ENCODE measurements at regions not wholly inside any gene's neighbourhood (a gene's known extent, or its start where the extent isn't known, plus 50 kb on each side); places are given as distances from the start of the nearest gene placed in this dataset.

GRCh38 chr2:201983174-201983573 lies 50.5 kb upstream of the FZD7 start:
- ATAC-seq (no peak), DNase-seq (no peak)
- intact Hi-C loops (cut with micrococcal nuclease): no loop called here

GRCh38 chr2:201983800-201984199 lies 49.9 kb upstream of the FZD7 start:
- DNase-seq: no peak
- intact Hi-C loops (cut with micrococcal nuclease): no loop called here
- no peak for ATAC-seq

All from left ventricle myocardium superior (tissue), 1 donor.